IMR-90 (cell line): ENCODE measurements at regions not wholly inside any gene's neighbourhood (a gene's known extent, or its start where the extent isn't known, plus 50 kb on each side); places are given as distances from the start of the nearest gene placed in this dataset.

Experiments used
- ATAC-seq: fragments of 200-7000 bp; cut with Tn5 transposase; 2 replicates; pipeline ENCODE4 v1.9.1; 2020; ENCODE audit warnings: low read depth, mild to moderate bottlenecking, moderate library complexity
- BruUV-seq: library from RNA; stranded (reverse); fragments of 400-500 nt; replicated peaks from 2 replicates; lab custom pipeline; 2021; lab: Mats Ljungman, UMichigan
- CTCF ChIA-PET: fragments of 300-600 bp; formaldehyde crosslinking; extraction: SDS; loops from one replicate; lab custom pipeline; 2021; ENCODE audit warnings: antibody characterized with exemption; lab: Yijun Ruan, JAX
- POLR2A ChIA-PET: fragments of 300-600 bp; sonication (Branson Sonifier 250); formaldehyde crosslinking; loops from one replicate; lab custom pipeline; 2022; ENCODE audit warnings: antibody characterized with exemption; ENCODE audit not compliant: unreplicated experiment; lab: Charles Lee
- DNase-seq: peaks from one replicate; pipeline ENCODE4 v3.0.0; 2013
- H2AFZ ChIP-seq: replicated peaks from 2 replicates; pipeline ENCODE3; 2013; ENCODE audit warnings: low read length, mild to moderate bottlenecking; ENCODE audit not compliant: poor library complexity
- H2AK5ac ChIP-seq: 2 replicates; pipeline ENCODE4 v1.6.1; 2013; ENCODE audit warnings: low read depth, low read length, inconsistent platforms
- H2AK9ac ChIP-seq: replicated peaks from 2 replicates; pipeline ENCODE3; 2013; ENCODE audit warnings: mild to moderate bottlenecking, low read depth, low read length, moderate library complexity; ENCODE audit not compliant: poor library complexity
- H2BK120ac ChIP-seq: 2 replicates; pipeline ENCODE4 v1.6.1; 2013; ENCODE audit warnings: low read depth, low read length, inconsistent platforms
- H2BK15ac ChIP-seq: 3 replicates; pipeline ENCODE4 v1.6.1; 2013; ENCODE audit warnings: low read depth, low read length, inconsistent platforms
- H2BK20ac ChIP-seq: 2 replicates; pipeline ENCODE4 v1.6.1; 2013; ENCODE audit warnings: low read depth, mild to moderate bottlenecking, inconsistent platforms, low read length, moderate library complexity
- H2BK5ac ChIP-seq: 2 replicates; pipeline ENCODE4 v1.6.1; 2013; ENCODE audit warnings: mild to moderate bottlenecking, low read depth, low read length, inconsistent platforms; ENCODE audit not compliant: poor library complexity, severe bottlenecking
- H3K14ac ChIP-seq: replicated peaks from 2 replicates; pipeline ENCODE4 v1.6.1; 2013; ENCODE audit warnings: low read depth, low read length, inconsistent platforms
- H3K18ac ChIP-seq: 2 replicates; pipeline ENCODE4 v1.6.1; 2013; ENCODE audit warnings: low read depth, low read length, control low read depth
- H3K23ac ChIP-seq: 2 replicates; pipeline ENCODE4 v1.6.1; 2013; ENCODE audit warnings: low read depth, low read length, inconsistent platforms
- H3K27ac ChIP-seq: 2 replicates; pipeline ENCODE4 v1.5.1; 2013; ENCODE audit warnings: mild to moderate bottlenecking, control low read depth, low read length; ENCODE audit not compliant: insufficient read depth
- H3K27me3 ChIP-seq: 2 replicates; pipeline ENCODE4 v1.6.1; 2013; ENCODE audit warnings: low read length; ENCODE audit not compliant: control insufficient read depth, insufficient read depth
- H3K36me3 ChIP-seq: 2 replicates; pipeline ENCODE4 v1.6.1; 2013; ENCODE audit warnings: low read length, mixed read lengths; ENCODE audit not compliant: control insufficient read depth, insufficient read depth
- H3K4ac ChIP-seq: 2 replicates; pipeline ENCODE4 v1.6.1; 2013; ENCODE audit warnings: low read depth, low read length, inconsistent platforms
- H3K4me1 ChIP-seq: 2 replicates; pipeline ENCODE4 v1.6.1; 2013; ENCODE audit warnings: low read length, mixed read lengths; ENCODE audit not compliant: control insufficient read depth, insufficient read depth
- H3K4me2 ChIP-seq: 2 replicates; pipeline ENCODE4 v1.6.1; 2013; ENCODE audit warnings: low read depth, mild to moderate bottlenecking, control low read depth, low read length, moderate library complexity
- H3K4me3 ChIP-seq: 2 replicates; pipeline ENCODE4 v1.5.1; 2013; ENCODE audit warnings: low read depth, mild to moderate bottlenecking, control low read depth, low read length, moderate library complexity; ENCODE audit not compliant: insufficient read depth
- H3K56ac ChIP-seq: 2 replicates; pipeline ENCODE4 v1.6.1; 2013; ENCODE audit warnings: low read length, inconsistent platforms; ENCODE audit not compliant: insufficient read depth; ENCODE audit errors: extremely low read depth
- H3K79me1 ChIP-seq, 2 experiments: 2 replicates each; pipeline ENCODE4 v1.6.1; 2013; ENCODE audit warnings: low read length in 2 of 2, inconsistent platforms in 1 of 2, low read depth in 1 of 2
- H3K9ac ChIP-seq: 2 replicates; pipeline ENCODE4 v1.6.1; 2013; ENCODE audit warnings: low read depth, low read length, control low read depth
- H3K9me1 ChIP-seq: 2 replicates; pipeline ENCODE4 v1.6.1; 2013; ENCODE audit warnings: low read length, inconsistent platforms; ENCODE audit not compliant: insufficient read depth
- H3K9me3 ChIP-seq: 2 replicates; pipeline ENCODE4 v1.6.1; 2013; ENCODE audit warnings: low read length; ENCODE audit not compliant: control insufficient read depth, insufficient read depth
- H4K20me1 ChIP-seq: 2 replicates; pipeline ENCODE4 v1.6.1; 2013; ENCODE audit warnings: low read length, inconsistent platforms; ENCODE audit not compliant: insufficient read depth
- H4K5ac ChIP-seq: 2 replicates; pipeline ENCODE4 v1.6.1; 2013; ENCODE audit warnings: mild to moderate bottlenecking, low read depth, low read length, control low read depth
- H4K8ac ChIP-seq, 2 experiments: 2 replicates each; pipeline ENCODE4 v1.6.1; 2013; ENCODE audit warnings: low read depth in 2 of 2, low read length in 2 of 2, control low read depth in 1 of 2, inconsistent platforms in 1 of 2
- H4K91ac ChIP-seq: 2 replicates; pipeline ENCODE4 v1.6.1; 2013; ENCODE audit warnings: low read depth, low read length, inconsistent platforms; ENCODE audit not compliant: insufficient read depth
- BHLHE40 ChIP-seq: fragments of 150-350 bp; IDR thresholded peaks from 2 replicates; pipeline ENCODE4 v1.6.1; 2016; ENCODE audit warnings: mild to moderate bottlenecking, low read depth, low read length
- CEBPB ChIP-seq: IDR thresholded peaks from 2 replicates; pipeline ENCODE4 v1.6.1; 2012; ENCODE audit warnings: low read depth, low read length, improper control_type of control experiment
- CHD1 ChIP-seq: IDR thresholded peaks from 2 replicates; pipeline ENCODE4 v1.6.1; 2012; ENCODE audit warnings: low read depth, low read length, improper control_type of control experiment
- CTCF ChIP-seq: conservative IDR thresholded peaks from 2 replicates; pipeline ENCODE4 v1.5.1; 2012; ENCODE audit warnings: mild to moderate bottlenecking, low read depth, low read length, improper control_type of control experiment
- ELK1 ChIP-seq: fragments of 150-350 bp; IDR thresholded peaks from 2 replicates; pipeline ENCODE4 v1.6.1; 2016; ENCODE audit warnings: low read depth, mild to moderate bottlenecking, low read length, moderate library complexity, borderline replicate concordance
- FOS ChIP-seq: fragments of 150-350 bp; IDR thresholded peaks from 2 replicates; pipeline ENCODE4 v1.6.1; 2016; ENCODE audit warnings: low read depth, low read length
- MAFK ChIP-seq: IDR thresholded peaks from 2 replicates; pipeline ENCODE4 v1.6.1; 2012; ENCODE audit warnings: low read depth, low read length, improper control_type of control experiment
- MAZ ChIP-seq: IDR thresholded peaks from 2 replicates; pipeline ENCODE4 v1.6.1; 2012; ENCODE audit warnings: low read depth, mild to moderate bottlenecking, low read length, improper control_type of control experiment, moderate library complexity, borderline replicate concordance
- MXI1 ChIP-seq: IDR thresholded peaks from 2 replicates; pipeline ENCODE4 v1.6.1; 2012; ENCODE audit warnings: low read depth, mild to moderate bottlenecking, low read length, moderate library complexity, borderline replicate concordance
- NFE2L2 ChIP-seq: fragments of 150-350 bp; IDR thresholded peaks from 2 replicates; pipeline ENCODE4 v1.6.1; 2016; ENCODE audit warnings: low read depth, mild to moderate bottlenecking, low read length
- POLR2A ChIP-seq: IDR thresholded peaks from 2 replicates; pipeline ENCODE4 v1.6.1; 2012; ENCODE audit warnings: mild to moderate bottlenecking, low read depth, low read length
- RAD21 ChIP-seq: IDR thresholded peaks from 2 replicates; pipeline ENCODE4 v1.6.1; 2012; ENCODE audit warnings: low read length, improper control_type of control experiment
- RCOR1 ChIP-seq: IDR thresholded peaks from 2 replicates; pipeline ENCODE4 v1.6.1; 2012; ENCODE audit warnings: mild to moderate bottlenecking, low read length, improper control_type of control experiment; ENCODE audit not compliant: insufficient replicate concordance
- RFX5 ChIP-seq: IDR thresholded peaks from 2 replicates; pipeline ENCODE4 v1.8.0; 2012; ENCODE audit warnings: low read depth, mild to moderate bottlenecking, low read length, moderate library complexity
- WGBS, 2 experiments: methylation state at CpG; one replicate each; pipeline versions ENCODE4 v1.1.5 to v1.1.7; 2013; ENCODE audit warnings: missing lambda C conversion rate in 2 of 2; ENCODE audit not compliant: insufficient read length in 1 of 2; ENCODE audit errors: extremely low coverage in 2 of 2; 5-methylcytosine and 5-hydroxymethylcytosine counted together
- dilution Hi-C: fragments of 300-500 bp; cut with HindIII; formaldehyde crosslinking; loops from one replicate; pipeline ENCODE4 v1.14.3; 2018; ENCODE audit warnings: low sequenced_read_pairs; ENCODE audit not compliant: unreplicated experiment
- in situ Hi-C: fragments of 300-500 bp; cut with MboI; formaldehyde crosslinking; loops from 3 replicates; pipeline ENCODE4 v1.14.3; 2019; ENCODE audit warnings: low sequenced_read_pairs, inconsistent platforms, mixed read lengths
- intact Hi-C: fragments of 100-400 bp; cut with micrococcal nuclease; formaldehyde crosslinking; loops from 2 replicates; pipeline ENCODE4 v1.10.0; 2022
- TF ChIP-seq, protein P1 (sequence below): fragments of 150-350 bp; IDR thresholded peaks from 2 replicates; pipeline ENCODE4 v1.6.1; 2017; ENCODE audit warnings: mild to moderate bottlenecking, antibody characterized with exemption, low read length, low read depth

DNA sequence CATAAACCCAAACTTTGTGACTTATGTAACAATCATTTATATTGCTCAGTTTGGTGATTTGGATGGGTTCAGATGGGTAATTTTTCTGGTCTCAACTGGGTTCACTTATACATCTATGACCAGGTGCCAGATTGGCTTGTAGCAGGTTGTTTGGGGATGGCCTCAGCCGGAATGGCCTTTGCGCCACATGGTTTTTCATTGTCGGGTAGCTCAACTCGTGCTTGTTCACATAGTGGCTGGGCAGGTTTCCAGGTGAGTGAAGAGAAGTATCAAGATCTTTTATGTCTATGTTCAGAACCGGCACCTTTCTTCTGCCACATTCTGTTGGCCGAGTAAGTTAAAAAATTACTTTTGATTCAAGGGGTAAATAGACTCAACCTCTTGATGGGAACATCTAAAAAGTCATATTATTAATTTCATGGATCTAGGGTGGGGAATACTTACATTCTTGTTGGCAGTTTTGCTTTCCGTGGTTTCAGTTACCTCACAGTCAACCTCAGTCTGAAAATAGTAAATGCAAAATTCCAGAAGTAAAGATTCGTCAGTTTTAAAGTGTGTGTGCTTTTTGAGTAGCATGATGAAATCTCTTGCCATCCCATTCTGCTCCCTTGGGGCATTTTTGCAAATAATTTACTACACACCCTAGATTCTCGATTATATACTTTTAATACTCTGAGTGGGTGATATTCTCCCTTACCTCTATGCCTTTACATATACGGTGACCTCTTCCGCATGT, 745.7 kb upstream of the CCDC54 start:
- in situ Hi-C loops = no loop called here
- no peak overlapping the region for H2AK5ac ChIP-seq
- 100% methylated on average over 2 of the region's 11 CpGs; no CpG with 5 or more reads in 1 of the 2 experiments for WGBS, 2 experiments
- H3K4me3 ChIP-seq = no peak overlapping the region
- H3K4me1 ChIP-seq = peaks cover 3% of the 10 kb centered on the region; the same call in 1 of the 2 replicates
- DNase-seq = no peak
- H3K18ac ChIP-seq = no peak overlapping the region
- no peaks in the 10 kb centered on the region for H3K27me3 ChIP-seq
- ChIA-PET POLR2A (no interaction called here), CTCF (no interaction called here)
- no peak overlapping the region for H4K8ac ChIP-seq
- no peak overlapping the region for H4K91ac ChIP-seq
- dilution Hi-C loops = no loop called here
- no peaks in the 10 kb centered on the region for H3K9me3 ChIP-seq
- intact Hi-C loops = no loop called here
- no peak overlapping the region for H3K9ac ChIP-seq
- TF ChIP-seq MAFK (no peak), CEBPB (no peak), RCOR1 (no peak), MXI1 (no peak), ELK1 (no peak), RAD21 (no peak), RFX5 (no peak), FOS (no peak), BHLHE40 (no peak), CHD1 (no peak), POLR2A (no peak), MAZ (no peak), NFE2L2 (no peak), CTCF (no peak)
- TF ChIP-seq, protein P1, sequence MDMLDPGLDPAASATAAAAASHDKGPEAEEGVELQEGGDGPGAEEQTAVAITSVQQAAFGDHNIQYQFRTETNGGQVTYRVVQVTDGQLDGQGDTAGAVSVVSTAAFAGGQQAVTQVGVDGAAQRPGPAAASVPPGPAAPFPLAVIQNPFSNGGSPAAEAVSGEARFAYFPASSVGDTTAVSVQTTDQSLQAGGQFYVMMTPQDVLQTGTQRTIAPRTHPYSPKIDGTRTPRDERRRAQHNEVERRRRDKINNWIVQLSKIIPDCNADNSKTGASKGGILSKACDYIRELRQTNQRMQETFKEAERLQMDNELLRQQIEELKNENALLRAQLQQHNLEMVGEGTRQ = no peak
- no peaks in the 10 kb centered on the region for H4K20me1 ChIP-seq
- BruUV-seq = no TSS peak
- no peak overlapping the region for H2BK20ac ChIP-seq
- H3K4ac ChIP-seq = no peak overlapping the region
- H3K4me2 ChIP-seq = no peak overlapping the region
- no peaks in the 10 kb centered on the region for H3K79me1 ChIP-seq
- H2BK5ac ChIP-seq = no peak overlapping the region
- H2BK15ac ChIP-seq = no peak overlapping the region
- no peak overlapping the region for H3K14ac ChIP-seq
- no peaks in the 10 kb centered on the region for H3K36me3 ChIP-seq
- no peak overlapping the region for H2AK9ac ChIP-seq
- no peak overlapping the region for H2BK120ac ChIP-seq
- no peak overlapping the region for H4K5ac ChIP-seq
- H3K56ac ChIP-seq = no peak overlapping the region
- no peak overlapping the region for H3K23ac ChIP-seq
- no peak overlapping the region for H3K27ac ChIP-seq
- H3K9me1 ChIP-seq = no peaks in the 10 kb centered on the region
- H2AFZ ChIP-seq = no peak overlapping the region
- no peak for ATAC-seq
